ENCODE measurements at regions not wholly inside any gene's neighbourhood (a gene's known extent, or its start where the extent isn't known, plus 50 kb on each side); places are given as distances from the start of the nearest gene placed in this dataset.
A peak's percentile ranks its signal among the peaks of the same experiment; 100 is the strongest.
"Not testable (repeated sequence)": the region's sequence is repeated elsewhere in the genome, so short reads cannot be mapped to it uniquely, and the experiment has no call there.

DNA sequence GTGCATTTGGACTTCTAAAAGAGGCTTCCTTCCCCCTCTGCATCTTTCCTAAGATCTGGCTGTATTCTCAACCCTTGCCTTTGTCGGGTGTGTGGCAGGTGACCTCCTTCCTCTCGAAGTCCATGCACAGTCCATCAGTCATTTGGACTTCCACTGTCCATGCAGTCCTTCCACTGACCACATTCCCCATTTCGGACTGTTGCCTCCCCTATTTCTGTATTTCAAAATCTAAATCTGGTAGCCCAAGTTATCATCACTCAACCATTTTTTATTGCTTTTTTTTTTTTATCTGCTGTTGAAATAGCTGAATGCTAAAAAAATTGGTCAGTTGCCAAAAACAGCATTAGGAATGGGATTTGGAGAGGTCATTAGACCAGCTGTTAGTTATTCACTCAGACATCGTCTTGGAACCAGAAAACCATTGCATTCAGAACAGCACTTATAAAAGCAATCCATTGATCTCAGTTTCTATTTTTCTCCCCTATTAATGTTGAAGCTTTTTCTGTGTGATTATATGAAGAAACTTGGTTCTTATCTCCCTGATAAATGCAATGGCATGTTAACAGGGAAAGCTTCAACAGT is 575.6 kb downstream of the KIF20B start:
- DNase-seq (ENCODE audit: low read depth), result no peak

DNA sequence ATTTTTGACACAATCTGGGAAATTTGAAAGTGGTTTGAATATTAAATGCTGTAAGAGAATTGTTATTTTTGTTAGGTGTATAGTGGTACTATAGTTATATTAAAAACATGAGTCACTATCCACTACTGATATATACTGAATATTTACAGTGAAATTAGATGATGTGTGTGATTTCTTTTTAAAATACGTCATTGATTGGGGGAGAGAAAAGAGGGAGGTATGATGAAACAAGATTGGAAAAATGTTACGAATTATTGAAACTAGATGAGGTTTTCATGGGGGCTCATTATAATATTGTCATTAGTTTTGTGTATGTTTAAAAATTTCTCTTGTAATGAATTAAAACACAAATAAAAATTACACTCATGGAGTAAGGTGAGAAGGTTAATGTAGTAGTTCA is 571.4 kb downstream of the HTR7 start:
- DNase-seq (ENCODE audit: low read depth), result no peak

DNA sequence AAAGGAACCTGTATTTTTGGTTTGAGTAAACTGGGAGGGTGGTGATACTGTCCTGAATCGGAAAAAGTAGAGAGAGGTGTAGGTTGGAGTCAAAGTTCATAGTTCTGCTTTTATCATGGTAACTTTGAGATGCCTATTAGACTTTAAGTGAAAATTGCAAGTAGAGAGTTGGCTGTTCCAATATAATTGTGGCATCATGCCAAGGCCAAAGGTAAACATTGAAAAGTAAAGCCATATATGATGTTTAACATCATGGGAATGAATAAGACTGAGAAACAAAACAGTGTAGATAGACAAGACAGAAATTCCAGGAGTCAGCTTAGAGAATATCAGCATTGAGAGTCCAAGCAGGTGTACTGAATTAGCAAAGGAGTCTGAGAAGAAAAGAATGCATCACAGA is 570.9 kb downstream of the HTR7 start:
- no peak for DNase-seq (ENCODE audit: low read depth)

DNA sequence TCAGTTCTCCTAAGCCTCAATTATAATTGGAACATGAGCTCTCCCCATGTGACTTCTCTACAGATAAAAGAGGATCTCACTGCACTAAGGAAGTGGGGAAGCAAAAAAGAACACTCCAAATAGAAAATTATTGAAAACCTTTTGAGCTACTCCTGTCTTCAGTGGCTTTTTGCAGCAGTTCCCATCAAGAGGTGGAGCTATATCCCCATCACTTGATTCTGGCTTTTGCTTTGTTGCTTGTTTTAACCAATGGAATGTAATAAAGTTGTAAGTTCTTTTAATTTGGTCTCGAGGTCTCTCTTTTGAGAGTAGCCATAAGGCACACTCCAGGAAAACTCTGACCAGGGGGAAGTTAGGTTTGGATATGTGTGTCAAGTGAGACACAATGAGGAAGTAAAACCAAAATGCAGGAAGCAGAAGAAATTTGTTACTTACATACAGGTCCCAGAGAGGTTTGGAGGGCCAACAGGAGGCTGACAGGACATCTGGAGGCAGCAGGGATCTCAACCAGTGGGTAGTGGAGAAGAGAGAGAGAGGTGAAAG is 569.4 kb downstream of the HTR7 start:
- no peak for DNase-seq (ENCODE audit: low read depth)

DNA sequence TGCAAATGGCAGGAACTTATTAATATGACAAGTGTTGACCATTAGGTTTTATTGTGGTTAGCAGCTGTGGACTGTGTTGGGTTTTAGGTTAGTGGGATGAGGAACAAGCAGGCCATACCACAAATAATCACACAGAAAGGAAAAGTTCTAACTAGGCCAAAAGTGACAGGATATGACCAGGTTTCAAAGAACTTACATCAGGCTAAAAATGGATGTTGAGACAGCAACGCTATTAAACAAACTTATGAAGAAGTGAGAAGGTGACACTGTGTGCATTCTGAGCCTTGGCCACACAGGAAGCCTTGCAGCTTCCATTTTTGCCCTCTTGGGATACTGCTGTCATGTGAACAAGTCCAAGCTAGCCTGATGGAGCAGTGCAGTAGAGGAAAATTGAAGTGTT is 568.8 kb downstream of the HTR7 start:
- DNase-seq (ENCODE audit: low read depth), result no peak

DNA sequence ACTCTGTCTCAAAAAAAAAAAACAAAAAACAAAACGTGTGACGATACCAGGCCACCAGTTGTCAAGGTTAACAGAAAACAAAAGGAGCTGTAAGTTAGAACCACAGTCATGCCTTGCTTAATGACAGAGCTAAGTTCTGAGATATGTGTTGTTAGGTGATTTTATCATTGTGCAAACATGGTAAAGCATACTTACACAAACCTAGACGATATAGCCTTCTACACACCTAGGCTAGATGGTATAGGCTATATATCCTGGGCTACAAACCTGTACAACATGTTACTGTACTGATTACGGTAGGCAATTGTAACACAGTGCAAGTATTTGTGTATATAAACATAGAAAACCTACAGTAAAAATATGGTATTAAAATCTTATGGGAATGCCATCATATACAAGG is 564.2 kb downstream of the HTR7 start:
- no peak for DNase-seq (ENCODE audit: low read depth)

DNA sequence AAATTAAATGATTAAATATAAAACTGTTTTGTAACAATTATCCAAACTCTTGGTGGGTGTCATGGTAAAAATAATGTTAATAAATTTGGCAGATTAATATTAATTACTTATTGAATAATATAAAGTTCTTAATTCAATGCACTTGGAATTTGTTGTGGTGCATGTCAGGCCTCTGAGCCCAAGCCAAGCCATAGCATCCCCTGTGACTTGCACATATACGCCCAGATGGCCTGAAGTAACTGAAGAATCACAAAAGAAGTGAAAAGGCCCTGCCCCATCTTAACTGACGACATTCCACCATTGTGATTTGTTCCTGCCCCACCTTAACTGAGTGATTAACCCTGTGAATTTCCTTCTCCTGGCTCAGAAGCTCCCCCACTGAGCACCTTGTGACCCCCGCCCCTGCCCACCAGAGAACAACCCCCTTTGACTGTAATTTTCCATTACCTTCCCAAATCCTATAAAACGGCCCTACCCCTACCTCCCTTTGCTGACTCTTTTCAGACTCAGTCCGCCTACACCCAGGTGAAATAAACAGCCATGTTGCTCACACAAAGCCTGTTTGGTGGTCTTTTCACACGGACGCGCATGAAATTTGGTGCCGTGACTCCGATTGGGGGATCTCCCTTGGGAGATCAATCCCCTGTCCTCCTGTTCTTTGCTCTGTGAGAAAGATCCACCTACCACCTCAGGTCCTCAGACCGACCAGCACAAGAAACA is 562.9 kb downstream of the HTR7 start:
- DNase-seq (ENCODE audit: low read depth), result not testable (repeated sequence)

DNA sequence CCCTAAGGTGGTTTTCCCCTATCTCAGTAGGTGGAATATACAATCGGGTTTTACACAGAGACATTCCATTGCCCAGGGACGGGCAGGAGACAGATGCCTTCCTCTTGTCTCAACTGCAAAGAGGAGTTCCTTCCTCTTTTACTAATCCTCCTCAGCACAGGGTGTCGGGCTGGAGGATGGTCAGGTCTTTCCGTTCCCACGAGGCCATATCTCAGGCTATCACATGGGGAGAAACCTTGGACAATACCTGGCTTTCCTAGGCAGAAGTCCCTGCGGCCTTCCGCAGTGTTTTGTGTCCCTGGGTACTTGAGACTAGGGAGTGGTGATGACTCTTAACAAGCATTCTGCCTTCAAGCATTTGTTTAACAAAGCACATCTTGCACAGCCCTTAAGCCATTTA is 555.8 kb downstream of the HTR7 start:
- not testable (repeated sequence) for DNase-seq (ENCODE audit: low read depth)

DNA sequence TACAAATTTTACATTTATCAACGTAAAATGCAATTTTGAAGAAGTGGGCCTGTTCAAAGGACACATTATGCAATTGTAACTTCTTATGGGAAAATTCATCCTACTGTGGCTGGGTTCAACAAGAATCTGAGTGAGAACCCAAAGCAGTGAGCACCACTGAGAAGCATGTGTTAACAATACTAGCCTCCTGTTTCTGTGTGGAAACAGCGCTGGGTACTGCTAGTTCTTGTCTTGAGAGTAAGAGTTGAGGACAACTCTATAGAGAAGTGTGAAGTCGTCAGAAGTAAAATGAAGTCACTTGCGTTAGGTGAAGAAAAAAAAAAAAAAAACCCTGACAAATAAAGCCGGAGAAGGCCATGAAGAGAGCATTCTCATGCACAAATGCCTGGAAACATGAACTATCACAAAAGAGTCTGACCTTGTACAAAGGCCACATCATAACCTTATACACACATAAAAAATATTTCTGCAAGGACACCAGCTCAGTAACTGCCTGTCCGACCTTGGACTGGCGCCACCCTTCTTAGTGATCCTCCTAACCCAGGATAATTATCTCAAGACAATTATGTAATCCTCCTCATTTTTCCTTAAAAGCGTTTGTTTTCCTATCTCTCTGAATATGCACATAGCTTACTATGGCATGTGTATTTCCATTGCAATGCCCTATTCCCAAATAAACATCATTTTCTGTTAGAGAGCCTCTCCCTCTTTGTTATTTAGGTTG is 554.9 kb downstream of the HTR7 start:
- DNase-seq (ENCODE audit: low read depth), result no peak

DNA sequence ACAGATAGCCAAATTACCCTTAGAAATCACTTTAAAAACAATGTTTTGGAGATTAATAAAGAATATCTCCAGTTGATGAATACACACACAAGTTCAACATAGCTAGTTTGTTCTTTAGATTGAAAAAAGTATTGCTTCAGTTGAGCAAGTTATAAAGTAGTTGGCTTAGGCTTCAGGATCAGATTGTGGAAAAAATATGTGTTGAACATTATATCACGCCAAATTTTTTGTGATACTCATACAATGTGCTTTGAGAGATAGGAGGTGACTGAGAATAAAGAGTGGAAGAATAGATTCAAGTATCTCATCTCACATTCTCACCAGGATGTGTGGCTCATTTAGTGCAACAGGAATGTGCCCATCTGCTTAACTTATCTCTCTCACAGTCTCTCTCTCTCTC is 553.3 kb downstream of the HTR7 start:
- no peak for DNase-seq (ENCODE audit: low read depth)

DNA sequence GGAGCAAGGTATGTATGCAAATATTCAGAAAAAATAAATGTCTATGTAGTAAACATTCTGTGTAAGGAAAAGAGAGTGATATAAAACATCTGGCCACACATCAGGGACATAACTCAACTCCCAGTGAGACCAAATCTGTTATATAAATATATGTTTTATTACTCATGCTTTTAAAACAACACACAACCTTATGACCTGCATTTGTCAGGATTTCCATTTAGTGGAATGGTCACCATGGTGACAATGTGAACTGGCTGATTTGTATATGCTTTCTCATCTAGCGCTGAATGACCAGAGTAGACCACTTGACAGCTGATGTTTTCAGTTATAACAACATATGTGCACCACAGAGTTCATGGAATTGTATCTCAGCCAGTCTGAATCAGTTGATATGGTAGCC is 551.7 kb downstream of the HTR7 start:
- no peak for DNase-seq (ENCODE audit: low read depth)

DNA sequence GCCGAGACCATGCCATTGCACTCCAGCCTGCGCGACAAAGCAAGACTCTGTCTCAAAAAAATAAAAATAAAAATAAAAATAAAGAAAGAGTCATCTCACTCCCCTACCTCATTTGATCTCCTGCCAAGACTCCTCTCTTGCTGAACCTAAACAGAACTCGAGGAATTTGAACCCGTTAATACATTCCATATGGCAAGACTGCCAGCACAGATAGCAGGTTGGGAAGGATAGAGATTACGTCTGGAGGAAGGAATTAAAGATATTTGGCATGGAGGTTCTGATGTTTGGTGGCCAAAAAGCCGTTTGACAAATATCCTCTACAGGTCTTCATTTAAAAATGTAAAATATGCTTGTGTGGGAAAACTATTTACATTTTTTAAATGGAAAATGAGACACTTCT is 549.6 kb downstream of the HTR7 start:
- no peak for DNase-seq (ENCODE audit: low read depth)

DNA sequence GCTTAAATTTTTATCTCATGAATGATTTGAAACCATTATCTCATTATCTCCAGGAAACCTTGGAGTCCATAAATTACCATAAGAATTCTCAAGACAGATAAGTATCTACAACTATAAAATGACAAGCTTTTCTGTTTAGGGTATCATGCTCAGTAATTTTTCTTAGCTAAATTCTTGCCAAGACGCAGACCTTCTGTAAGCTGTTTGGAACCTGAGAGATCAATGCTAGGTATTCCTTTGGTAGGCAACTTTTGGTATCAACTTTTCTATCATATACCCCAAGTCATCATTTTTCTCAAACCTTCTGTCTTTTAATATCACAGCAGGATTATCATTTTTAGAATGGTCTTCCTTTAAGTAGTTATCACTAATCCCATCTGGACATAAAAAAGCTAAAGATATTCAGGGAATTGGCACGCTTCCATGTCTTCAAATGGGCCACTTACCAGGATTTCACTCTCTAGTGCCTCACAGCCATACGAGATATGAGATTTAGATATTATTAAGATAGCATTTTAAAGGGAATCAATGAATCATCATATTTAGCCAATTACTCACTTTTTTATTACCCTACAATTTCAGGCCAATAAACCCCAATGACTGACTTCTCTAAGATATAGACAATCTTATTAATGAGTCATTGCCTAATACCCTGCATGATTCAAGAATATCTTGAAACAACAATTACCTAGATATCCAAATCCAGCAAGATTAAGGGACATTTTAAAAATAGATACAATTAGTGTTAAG is 544.1 kb downstream of the HTR7 start:
- no peak for DNase-seq (ENCODE audit: low read depth)

DNA sequence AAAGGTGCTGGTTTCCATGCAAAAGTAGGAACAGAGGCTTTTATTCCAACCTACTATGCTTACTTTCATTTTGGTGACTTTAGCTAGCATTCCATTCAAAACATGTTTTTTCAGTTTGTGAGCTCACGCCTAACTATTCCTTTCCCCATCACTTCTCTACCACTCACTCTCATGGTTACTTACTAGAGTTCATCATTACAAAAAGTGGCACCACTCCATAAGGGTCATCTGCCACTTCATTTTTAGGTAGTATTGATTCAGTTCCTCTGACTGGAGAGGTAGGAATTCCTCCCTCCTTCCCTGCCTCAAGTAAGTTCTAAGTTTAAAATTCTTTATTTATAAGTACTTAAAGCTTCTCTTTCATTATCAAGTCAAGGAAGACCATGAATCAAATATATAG is 543.1 kb downstream of the HTR7 start:
- no peak for DNase-seq (ENCODE audit: low read depth)

DNA sequence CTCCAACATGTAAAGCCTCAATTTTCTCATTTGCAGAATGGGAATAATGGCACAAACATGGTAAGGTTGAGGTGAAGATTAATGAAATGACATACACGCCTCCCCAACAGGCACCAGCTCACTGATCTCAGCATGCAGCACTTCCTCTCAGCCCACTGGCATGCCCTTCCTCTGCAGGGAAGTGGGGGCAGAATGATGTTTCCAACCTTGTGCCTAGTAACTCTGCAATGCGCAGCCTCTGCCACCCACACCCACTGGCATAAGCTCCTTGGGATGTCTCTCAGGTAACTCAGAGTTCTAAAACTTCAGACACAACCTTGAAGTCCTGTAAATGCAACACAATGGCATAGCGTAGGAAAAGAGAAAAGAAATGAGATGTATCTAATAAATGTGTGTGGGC is 540.7 kb downstream of the HTR7 start:
- no peak for DNase-seq (ENCODE audit: low read depth)

DNA sequence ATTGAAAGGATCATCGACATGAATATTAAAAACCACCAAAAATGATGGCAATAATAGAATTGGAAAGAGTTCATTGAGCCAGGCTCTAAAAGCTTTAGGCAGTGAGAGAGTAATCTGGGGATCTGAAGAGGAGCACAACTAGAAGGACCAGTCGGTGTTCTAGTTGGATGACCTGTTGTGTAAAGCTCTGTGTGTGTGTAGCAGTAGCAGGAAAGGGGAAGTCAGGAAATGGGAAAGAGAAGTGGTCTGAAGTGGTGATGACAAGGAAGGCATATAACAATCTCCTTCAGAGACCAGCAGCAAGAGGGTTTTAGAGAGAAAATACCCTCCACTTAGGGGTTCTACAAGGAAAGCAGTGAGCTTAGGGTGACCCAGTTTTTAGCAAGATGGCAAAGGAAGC is 539.2 kb downstream of the HTR7 start:
- DNase-seq (ENCODE audit: low read depth), result no peak

DNA sequence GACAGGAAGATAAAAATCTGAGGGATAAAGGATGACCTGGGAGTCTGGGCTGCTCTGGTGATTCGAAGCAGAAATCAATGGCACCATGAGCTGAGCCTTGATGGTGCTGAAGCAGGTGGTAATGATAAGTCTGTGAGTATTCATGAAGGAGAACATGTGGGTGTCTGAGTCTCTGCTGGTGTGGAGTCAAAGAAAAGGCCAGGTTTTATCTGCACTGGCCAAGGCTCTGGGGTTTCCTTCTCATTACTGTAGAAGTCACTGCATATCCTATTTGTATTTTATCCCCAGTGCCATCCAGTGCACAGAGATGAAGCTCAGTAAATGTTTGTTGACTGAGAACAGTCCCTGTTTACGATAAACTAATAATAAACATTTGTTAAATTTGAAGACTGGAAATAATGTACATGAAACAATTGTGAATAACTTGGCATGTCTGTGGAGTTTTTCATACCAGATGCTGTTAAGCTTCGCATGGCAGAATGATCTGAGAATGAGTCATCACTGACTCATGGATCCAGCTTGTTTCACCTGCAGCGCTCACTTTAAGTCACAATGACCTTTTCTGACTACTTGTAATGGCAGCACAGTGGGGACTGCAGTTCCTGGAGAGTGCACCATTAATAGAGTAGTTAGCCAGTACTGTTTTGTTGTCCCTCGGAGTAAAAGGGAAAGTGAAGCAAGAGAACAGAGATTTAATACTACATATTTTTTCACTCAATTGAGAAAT is 538.5 kb downstream of the HTR7 start:
- peak; percentile 0 for DNase-seq (ENCODE audit: low read depth)

DNA sequence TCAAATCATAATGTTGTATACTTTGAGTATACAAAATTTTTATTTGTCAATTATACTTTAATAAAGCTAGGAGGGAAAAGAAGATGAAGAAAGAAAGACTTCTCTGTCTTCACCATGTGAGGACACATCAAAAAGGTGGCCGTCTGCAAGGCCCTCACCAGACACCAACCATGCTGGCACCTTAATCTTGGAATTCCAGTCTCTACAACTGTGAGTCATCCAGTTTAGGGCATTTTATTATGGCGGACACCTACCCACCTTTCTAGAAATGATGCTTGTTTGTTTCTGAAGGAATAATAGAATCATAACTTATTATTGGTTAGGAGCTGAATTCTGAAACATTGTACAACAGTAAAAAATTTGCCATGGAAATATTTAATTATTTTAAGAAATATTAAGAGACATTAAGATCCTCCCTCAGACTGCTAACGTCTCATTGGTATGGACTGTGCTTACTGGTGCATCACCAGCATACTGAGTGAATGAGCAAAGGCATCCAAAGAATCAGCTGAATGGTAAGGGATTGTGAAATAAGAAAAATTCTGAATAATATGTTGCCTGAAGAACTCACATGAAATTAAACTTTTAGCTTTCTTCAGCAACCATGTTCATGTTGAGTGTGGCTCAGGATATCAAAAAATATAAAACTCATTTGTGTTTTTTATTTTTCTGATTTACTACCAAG is 536.6 kb downstream of the HTR7 start:
- no peak for DNase-seq (ENCODE audit: low read depth)

DNA sequence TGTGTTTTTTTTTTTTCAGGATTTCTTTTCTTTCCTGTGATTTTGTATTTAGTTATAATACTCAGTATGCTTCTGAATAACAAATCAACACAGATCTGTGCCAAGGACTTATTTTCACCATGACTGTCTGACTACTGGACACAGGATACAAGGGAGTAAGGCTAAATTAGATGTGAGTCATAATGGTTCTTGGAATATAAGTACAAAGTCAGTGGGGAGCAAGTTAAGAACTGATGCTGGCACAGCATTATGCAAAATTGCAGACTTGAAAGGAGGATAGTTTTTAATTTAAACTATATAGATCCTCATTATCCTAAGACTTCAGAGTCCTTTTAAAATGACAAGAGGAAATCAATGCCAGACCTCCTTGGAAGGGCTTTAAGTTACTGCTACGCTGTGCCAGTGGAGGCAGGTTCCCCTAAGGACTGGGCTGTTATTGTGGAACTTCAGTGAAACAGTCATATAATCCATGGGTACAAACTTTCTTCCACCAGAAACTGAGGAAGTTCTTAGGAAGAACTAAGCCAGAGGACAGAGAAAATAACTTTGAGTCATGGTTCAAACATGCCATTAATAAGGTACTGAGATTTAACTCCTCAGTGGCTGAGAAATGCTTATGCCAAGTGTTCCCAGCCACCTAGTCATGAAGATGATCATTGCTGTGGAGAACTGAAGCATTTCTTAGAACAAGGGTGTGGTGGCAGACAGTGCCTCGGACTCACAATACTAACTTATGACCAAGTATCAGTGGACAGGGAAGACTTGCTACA is 531.2 kb downstream of the HTR7 start:
- no peak for DNase-seq (ENCODE audit: low read depth)

DNA sequence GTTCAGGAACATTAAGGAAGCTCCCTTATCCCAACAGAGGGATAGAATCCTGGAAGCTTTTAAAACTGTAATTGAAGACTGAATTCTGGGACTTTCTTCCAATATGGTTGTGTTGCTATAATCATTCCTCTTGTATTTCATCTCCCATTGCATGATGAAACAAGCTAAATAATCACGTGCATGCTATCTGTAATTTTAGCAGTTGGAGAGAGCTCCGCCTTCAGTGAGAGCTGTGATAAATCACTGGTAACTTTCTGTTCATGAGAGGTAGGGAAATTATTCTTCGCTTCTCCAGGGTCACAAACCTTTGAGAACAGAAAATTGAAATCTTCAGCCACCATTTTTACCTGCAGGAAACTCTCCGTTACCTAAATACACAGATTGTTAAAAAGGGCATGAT is 530.2 kb downstream of the HTR7 start:
- DNase-seq (ENCODE audit: low read depth), result no peak

DNA sequence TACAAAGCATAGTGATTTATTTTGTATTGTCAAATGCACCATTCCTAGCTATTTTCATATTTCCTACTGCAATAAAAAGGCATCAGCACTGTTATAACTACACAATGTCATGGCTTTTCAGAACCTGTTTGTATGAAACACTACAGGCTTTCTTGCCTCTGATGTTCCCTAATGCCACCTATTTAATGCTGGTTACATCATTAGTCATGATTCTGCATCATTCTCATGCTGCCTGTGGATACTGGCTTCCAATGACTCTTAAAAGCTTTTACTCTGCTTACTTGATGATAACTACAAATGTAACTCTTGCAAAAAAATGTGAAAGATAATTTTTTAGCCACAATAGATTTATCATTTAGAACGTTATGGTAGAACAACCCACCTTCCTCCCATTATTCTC is 529.4 kb downstream of the HTR7 start:
- DNase-seq (ENCODE audit: low read depth), result no peak

Data from activated T-cell treated with anti-CD3 and anti-CD28 coated beads for 24 hours (primary cell).